HG02678 (cell line): ENCODE measurements at regions not wholly inside any gene's neighbourhood (a gene's known extent, or its start where the extent isn't known, plus 50 kb on each side); places are given as distances from the start of the nearest gene placed in this dataset.
A peak's percentile ranks its signal among the peaks of the same experiment; 100 is the strongest.
"Not testable (repeated sequence)": the region's sequence is repeated elsewhere in the genome, so short reads cannot be mapped to it uniquely, and the experiment has no call there.

Source experiments
- ATAC-seq: cut with Tn5 transposase; IDR thresholded peaks from one replicate; pipeline ENCODE4 v1.9.1; 2021; ENCODE audit warnings: mild to moderate bottlenecking, moderate library complexity; ENCODE audit not compliant: unreplicated experiment

DNA sequence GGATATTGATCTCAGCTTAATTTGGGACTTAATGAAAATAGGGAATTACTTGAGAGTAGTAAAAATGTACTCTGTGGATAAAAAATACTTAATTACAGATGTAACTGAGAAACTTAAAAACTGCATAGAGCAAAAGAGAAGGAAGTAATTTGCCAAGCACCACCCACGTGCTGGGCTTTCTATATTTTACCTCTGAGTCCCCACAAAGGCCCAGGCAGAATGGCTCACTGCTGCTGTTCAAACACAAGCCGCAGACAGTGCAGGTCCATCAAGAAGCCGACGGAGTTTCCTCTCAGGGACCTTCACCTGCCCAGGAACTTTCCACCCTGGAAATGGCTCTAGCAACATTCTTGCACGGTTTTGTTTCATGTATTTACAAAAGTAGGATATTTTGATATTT lies 77.2 kb upstream of the TRPM1 start:
- ATAC-seq, result no peak

- no peak for ATAC-seq
Measured at GRCh38 chr15:31179693-31180092, 78.2 kb upstream of the TRPM1 start.

- no peak for ATAC-seq
Measured at GRCh38 chr15:31193291-31193690, 91.8 kb upstream of the TRPM1 start.

DNA sequence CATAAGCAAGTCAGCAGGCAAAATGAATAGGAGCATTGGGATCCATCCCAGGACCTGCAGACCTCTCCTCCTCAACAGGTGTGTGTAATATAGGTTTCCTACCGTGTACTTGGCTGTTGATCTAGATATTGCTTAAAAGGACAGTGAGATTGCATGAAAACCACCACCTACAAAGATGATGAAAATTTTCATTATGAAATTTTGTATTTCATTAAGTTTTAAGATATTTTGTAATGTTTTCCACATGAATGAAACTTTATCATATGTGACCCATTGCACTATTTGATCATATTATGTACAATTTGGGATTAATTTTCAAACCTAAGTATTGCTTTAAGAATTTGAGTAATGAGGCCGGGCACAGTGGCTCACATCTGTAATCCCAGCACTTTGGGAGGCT lies 94.3 kb upstream of the TRPM1 start:
- no peak for ATAC-seq

- ATAC-seq, result peak; percentile 55
Measured at GRCh38 chr15:31197497-31198414, 96.2 kb upstream of the TRPM1 start.

GRCh38 chr15:31200735-31201151 lies 99.2 kb upstream of the TRPM1 start:
- ATAC-seq, result no peak

DNA sequence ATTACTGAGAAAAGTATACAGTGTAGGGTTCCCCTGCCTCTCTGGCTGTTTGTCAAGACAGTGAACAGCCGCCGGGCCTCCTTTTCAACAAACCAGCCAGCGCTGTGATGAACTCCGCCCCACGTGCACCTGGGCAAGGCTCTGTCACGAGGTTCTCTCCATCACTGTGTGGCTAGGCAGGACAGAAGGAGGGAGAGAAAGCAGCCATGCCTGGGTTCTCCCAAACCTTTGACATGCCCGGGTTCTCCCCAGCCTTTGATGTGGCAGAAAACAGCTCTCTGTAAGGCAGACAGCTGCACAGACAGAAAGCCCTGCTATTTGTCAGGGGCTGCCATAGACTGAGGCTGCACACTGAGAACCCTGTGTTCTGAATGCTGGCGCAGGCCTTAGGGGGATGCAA lies 101.4 kb upstream of the TRPM1 start:
- ATAC-seq, result no peak

GRCh38 chr15:31203999-31204398 lies 102.5 kb upstream of the TRPM1 start:
- no peak for ATAC-seq

GRCh38 chr15:31206386-31207181 lies 105.1 kb upstream of the TRPM1 start:
- ATAC-seq, result no peak

- ATAC-seq, result no peak
Measured at GRCh38 chr15:31207246-31207645, 105.7 kb upstream of the TRPM1 start.

DNA sequence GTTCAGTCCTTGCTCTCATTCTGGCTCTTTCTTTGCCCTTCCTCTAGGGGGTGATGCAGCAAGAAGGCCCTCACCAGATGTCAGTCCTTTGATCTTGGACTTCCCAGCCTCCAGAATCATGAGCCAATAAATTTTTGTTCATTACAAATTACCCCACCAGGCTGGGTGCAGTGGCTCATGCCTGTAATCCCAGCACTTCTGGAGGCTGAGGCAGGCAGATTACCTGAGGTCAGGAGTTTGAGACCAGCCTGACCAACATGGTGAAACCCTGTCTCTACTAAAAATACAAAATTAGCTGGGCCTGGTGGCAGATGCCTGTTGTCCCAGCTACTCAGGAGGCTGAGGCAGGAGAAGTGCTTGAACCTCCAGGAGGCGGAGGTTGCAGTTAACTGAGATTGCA lies 106.3 kb upstream of the TRPM1 start:
- not testable (repeated sequence) for ATAC-seq

DNA sequence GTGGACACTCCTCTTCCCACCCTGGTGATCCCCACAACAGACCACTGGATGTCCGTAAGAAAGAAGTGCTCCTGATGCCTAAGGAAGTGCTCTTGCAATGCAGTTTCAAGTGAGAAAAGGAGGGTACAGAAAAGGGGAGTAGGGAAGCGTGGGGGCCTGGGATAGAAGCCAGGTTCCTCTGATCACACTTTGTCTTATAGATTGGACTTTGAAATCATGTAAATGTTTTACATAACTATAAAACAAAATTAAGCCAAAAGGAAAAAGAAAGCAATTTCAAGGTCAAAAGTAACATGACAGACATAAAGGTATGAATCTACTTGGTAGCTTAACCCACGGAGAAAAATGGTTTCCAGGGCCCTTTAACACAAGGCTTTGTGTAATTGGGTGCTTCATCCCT lies 107.3 kb upstream of the TRPM1 start:
- ATAC-seq, result no peak

GRCh38 chr15:31211353-31211752 lies 109.8 kb upstream of the TRPM1 start:
- ATAC-seq, result no peak

- no peak for ATAC-seq
Measured at GRCh38 chr15:31212326-31213080, 111.0 kb upstream of the TRPM1 start.

DNA sequence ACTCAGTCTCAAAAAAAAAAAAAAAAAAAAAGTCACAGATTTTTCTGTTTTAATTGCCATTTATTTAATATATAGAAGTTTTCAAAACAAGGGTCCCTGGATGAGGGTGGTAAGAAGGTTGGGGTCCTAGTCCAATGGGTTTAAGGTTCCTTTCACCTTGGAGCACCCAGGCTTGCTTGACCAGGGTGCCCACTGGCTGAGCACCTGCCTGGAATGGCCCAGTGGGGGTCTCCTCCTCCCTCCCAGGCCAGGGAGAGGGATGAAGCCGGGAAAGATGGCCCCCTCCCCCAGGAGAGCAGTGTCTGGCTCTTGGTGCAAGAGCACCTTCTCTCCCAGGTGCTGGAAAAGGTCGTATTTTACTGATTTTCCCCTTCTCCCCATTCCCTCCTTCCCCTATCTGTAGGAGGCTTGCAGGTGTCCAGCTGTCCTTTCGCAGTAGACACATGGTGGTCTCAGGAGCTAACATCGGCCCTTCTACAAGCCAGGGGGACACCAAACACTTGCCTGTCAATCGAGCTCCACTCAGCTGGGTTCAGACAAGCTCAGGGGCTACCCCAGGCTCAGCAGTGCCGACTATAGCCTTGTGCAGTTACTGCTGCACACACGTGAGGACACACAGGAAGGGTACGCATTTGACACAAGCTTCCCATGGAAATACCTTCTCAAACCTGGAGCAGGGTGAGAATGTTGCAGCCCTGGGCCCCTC lies 112.3 kb upstream of the KLF13 start:
- no peak for ATAC-seq

DNA sequence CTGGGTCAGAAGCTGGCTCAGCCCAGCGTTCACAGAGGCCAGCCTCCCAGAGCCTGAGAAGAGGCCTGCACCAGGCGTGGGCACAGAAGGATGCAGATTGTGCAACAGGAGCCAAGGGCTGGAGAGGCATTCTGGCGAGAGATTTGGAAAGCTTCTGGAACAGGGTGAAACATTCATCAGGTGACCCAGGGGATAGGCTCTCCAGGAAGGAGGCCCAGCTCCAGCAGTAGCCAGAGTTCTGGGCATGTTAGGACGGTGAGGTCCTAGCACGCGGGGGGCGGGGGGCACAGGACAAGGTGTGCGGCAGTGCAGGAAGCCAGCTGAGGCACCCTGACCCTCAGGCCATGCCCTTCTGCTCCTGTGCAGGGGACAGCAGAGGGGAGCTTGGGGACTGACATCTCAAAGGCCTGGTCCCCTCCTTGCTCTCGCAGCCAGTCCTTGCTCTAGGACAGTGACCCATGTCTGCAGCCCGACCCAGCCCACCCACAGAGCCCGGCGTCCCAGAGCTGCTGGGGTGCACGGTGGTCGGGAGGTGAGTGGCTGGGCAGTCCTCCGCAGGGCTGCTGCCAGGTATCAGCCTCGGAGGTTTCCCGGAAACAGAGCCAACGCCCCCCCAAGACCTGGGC lies 111.7 kb upstream of the KLF13 start:
- no peak for ATAC-seq

DNA sequence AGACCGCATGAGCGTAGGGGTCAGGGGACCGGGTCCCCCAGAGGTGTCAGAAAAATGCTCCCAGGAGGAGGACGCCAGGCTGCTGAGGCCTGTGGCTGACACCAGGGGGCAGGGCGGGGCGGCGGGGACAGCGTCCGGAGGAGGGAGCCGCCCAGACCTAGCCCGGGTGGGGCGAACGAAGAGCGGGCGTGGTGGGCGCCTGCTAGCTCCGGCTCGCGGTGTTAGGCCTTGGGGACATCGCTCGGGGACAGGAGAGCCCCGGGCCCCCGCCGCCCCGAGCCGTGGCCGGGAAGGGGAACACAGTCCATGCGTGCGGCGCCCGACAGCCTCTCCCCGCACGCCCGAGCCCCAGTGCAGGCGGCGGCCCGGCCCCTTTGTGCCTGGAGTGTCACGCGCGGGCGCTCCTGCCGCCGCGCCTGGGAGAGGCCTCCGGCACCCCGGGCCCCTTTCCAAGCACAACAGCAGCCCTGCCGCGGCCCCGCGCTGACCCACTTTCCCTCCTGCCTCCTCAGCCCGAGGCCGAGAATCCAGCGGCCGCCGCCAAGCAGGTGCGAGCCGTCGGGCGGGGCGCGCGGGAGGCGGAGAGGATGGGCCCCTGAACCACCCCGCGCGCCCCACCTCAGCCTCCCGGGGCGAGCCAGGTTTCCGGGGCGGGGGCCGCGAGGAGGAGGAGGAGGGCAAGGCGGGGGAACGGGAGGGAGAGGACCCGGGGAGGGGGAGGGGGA lies 111.0 kb upstream of the KLF13 start:
- peak; percentile 75 for ATAC-seq

DNA sequence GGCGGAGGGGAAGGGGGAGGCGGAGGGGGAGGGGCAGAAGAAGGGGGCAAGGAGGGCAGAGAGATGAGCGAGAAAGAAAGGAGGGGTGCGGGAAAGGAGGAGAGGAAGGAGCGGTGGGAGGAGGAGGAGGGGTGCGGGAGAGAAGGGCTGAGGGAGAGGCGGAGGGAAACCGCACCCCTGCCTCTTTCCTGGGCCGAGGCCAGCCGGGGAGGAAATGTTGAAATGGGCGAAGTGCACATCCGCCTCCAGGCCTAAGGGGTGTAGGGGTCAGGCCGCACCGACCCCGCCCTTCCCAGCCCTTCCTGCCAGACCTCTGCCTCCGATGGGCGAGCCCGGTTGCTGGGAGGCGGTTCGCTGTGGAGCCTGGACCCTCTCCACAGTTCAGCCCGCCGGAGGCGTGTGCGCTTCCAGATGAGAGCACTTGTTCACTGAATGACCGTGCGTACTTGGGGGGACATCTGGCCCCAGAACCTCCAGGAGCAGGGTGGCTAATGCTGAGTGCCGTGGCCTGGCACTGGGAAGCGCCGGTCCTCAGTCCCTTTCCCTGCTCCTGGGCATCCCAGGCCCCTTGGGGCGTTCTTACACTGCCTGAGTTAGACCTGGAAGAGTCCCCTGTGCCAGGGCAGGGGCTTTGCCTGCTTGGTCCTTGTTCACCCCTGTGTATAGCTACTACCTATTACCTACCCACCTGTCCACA lies 110.3 kb upstream of the KLF13 start:
- peak; percentile 40 for ATAC-seq

GRCh38 chr15:31217067-31217466 lies 109.6 kb upstream of the KLF13 start:
- no peak for ATAC-seq
